GM18505 (cell line): ENCODE measurements at regions not wholly inside any gene's neighbourhood (a gene's known extent, or its start where the extent isn't known, plus 50 kb on each side); places are given as distances from the start of the nearest gene placed in this dataset.

Source experiments
- ATAC-seq: cut with Tn5 transposase; IDR thresholded peaks from one replicate; pipeline ENCODE4 v1.9.1; 2021; ENCODE audit not compliant: unreplicated experiment
- POLR2A ChIP-seq: IDR thresholded peaks from 4 replicates; pipeline ENCODE4 v1.6.1; 2011; ENCODE audit warnings: borderline replicate concordance; ENCODE audit not compliant: insufficient read depth, insufficient read length; ENCODE audit errors: extremely low read depth

DNA sequence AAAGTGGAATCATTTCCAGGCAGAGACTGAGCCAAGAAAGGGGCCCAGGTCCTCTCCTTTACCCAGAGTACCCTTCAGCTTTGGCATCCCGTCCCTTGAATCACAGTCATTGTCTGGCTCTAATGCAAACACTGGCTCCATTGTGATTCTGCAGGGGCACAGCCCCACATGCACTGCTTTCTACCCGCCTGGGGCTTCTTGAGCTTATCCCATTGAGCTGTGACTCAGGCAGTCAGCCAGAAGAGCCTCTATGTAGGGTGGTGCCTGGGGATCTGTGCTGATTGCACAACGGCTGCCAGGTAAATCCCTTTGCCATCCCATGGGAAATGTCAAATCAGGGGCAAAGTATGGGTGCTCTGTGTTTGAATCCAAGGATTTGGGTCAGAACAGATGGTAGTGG lies 88.9 kb downstream of the RASSF10 start:
- TF ChIP-seq POLR2A, result no peak
- no peak for ATAC-seq

DNA sequence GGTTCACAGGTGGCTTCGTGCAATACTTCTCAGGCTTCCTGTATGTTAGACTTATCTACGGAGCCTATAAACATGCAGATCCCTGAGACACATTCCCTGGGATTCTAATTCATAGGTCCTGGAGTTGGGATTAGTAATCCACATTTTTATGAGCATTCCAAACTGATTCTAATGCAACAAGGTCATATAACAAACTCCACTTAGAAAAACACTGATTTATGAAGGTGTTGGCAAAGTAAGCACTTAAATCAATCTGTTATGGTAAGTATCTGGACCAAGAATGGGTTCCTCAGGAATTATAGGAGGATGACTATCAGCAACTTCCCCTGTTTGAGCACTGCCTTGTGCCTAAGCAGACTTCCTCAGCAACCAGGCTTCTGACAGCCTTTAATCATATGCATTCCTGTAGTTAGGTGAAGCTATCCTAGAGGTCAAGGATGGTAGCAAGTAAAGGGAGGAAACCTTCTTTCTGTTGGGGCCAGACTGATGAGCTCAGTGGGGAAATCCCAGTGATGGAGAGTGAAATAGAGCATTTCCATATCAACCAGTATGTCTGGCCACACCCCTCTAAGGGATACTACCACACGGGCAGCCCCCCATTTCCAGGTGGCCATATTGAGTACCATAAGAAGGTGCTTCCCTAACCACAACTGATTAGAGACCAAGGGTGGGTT lies 89.6 kb downstream of the RASSF10 start:
- ATAC-seq, result no peak
- TF ChIP-seq POLR2A, result no peak

DNA sequence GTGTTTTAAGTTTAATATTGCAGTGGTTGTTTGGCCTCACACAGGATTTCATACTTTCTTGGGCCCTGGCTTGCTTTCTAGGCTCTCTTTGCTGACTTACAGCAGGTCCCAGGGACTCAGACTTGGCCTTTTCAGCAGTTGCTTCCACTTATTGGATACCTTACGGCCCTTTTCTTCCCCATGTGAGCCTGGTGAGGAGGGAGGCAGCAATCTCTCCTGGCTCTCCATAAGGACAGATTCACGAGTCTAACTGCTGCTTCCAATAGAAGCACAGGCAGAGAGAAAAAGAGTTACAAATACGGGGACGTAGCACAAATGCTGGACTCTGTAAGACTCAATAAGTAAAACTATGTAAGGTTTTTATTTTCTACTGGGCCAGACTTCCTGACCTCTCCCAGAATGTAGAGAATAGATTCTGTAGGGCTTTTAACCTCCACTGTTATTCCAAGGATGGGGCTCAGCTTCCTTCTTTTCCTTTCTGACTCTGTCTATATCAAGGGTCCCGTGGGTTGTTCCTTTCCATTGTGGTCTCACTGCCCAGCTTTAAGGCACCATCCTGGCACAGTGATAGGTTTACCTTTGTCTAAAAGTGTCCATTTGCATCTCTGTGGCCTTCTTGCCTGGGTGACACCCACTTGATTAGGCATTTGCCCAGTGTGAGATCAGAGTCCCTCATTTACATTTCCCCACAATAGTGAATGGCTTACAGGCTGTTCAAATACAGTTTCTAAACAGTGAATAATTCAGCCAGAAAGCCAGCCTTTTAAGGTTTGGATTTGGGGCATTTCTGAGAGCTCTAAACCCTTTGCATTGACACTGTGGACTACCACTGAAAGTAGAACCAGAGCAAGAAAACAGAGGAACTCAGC lies 92.8 kb downstream of the RASSF10 start:
- TF ChIP-seq POLR2A, result no peak
- no peak for ATAC-seq

DNA sequence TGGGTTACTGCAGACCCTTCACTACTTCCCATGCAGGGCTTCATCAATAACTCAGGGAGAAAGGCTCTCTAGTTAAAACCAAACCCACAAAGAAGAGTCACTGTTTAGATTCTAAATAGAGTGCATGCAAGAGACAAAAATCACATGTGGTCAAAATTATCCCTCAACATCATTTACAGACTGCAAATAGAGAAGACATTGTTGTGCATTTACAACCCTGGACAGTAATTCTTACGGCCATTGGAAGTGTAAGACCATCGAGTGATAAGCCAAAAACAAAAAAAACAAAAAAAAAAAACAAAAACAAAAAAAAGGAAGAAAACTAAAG lies 93.4 kb downstream of the RASSF10 start:
- TF ChIP-seq POLR2A, result no peak
- no peak for ATAC-seq

DNA sequence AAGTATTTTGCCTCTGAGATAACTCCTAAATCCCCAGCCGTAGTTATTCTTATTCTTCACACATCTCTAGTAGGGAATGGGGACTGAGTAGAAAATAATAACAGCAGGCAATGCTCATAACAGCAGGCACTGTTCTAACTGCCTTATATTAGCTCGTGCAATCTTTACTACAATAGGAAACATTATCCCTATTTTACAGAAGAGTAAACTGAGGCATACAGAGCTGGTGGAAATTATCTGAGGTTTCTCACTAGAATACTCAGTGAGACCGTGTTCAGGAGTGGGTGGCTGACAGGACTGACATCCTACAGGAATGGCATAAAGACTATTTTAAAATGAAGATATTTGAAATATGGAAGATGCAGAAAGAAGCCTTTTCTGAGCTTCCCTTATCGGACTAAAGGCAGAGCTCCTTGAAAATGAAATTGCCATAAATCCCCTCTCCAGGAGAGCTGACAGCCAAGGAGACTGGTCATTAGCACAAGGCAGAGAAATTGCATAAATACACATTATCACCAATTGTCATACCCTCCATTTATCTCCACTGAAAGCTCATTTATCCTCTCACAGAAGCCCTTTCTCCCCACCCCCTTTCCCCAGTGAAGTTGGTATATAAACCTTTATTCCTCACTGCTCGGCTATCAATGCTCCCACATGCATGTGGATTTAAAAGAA lies 93.9 kb downstream of the RASSF10 start:
- TF ChIP-seq POLR2A, result no peak
- ATAC-seq, result no peak

DNA sequence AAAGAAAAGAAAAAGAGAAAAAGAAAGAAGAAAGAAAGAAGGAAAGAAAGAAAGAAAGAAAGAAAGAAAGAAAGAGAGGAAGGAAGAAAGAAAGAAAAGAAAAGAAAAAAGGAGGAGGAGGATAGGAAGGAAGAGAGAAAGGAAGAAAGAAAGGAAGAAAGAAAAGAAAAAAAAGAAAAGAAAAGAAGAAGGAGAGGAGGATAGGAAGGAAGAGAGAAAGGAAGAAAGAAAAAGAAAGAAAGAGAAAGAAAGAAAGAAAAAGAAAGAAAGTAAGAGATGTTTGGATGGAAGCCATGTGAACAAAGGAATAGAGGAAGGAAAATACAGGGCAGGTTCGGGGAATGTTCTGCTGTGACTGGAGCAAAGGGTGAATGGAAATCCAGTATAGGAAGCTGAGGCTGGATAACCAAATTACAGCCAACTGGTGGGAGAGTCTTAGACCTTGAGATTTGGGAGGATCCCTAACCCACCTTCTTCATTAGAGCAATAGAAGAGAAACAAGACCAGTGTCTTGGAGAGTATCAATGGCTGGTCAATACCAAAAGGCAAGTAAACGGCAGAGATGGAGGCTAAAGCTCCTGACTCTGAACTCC lies 94.9 kb downstream of the RASSF10 start:
- ATAC-seq, result no peak
- no peak for TF ChIP-seq POLR2A

DNA sequence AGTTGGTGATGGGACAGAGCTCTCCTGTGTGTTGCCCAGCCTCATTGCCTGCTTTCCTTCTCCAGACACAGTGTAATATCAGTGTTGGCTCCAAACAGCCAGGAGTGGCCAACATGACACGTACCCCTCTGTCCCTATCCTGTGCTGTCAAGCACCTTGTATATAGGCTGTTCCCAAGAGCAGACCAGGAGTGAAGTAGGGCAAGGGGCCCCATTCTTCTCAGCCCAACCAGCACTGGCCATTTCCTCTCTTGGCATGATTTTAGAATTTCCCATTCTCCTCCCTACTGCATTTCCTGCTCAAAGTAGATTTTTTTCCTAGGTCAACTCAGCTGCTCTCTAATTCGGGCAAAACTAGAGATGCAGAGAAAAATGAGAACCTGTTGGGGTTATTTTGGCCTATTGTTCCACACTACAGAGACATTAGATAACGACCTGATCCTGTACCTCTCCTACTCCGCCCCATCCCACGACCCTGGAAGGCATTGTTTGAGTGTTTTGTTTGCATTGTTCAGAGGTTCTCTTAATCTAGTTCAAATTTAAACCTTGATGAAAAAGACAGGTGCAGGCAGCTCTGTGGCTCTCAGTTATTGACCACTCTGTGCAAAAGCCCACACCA lies 95.6 kb downstream of the RASSF10 start:
- ATAC-seq, result no peak
- no peak for TF ChIP-seq POLR2A

DNA sequence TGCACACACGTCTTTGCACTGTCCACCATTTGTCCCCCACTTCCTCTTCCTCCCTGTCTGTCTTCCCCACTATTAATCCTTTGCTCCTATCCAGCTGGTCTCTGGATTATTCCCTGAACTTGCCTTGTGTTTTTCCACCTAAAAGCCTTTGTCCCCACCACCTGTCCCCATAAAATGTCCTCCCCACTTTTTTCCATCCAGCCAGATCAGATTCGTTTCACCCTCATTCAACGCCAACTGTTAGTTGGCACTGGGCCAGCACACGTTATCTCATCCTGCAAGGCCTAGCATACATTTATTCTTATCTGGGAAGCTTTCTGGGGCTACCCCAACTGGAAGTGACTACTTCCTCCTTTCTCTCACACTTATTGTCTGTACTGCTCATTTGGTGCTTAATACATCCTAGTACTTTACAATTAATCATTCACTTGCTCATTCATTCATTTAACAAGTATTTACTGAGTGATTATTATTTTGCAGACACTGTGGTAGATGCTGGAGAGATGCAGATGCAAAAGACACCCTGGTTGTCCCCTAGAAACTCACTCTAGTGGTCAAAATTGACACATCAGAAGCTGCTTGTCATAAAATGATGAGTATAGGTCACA lies 96.2 kb downstream of the RASSF10 start:
- peak; percentile 60 for ATAC-seq
- TF ChIP-seq POLR2A, result no peak

DNA sequence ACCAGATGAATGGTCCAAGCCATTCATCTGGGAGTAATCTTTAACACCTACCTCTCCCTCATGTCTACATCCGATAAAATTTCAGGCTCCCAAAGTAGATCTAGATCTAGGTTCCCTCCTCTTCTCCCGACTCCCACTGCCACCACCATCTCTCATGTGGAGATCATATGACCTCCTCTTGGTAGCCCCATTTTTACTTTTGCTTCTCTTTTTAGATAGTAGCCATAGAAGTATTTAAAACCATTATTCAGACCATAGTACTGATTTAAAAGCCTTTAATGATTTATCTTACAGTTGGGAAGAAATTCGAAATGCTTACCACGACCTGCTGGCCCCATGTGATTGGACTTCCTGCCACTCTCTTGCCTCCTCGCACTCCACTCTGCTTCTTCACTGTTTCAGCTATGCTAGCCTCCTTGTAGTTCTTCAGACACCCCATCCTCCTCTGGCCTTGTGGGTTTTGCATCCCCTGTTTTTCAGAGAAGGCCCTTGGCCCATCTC lies 98.5 kb downstream of the RASSF10 start:
- no peak for TF ChIP-seq POLR2A
- no peak for ATAC-seq

DNA sequence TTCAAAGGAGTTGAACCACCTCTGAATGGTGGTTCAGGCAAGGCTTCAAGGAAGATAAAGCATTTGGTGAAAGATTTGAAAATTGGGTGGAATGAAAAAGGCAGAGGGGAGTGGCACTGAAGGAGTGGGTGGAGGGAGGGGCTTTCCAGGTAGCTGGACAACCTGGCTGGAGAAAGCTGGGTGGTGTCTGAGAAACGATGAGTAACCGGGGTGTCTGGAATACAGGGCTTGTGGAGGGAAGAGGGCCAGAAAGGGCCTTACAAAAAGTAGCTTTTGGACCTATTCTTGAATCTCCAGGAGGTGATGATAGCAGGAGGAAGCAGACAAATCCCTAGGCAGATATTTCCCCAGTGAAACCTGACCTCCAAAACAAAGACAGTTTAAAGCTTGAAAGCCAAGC lies 99.3 kb downstream of the RASSF10 start:
- no peak for ATAC-seq
- TF ChIP-seq POLR2A, result no peak

DNA sequence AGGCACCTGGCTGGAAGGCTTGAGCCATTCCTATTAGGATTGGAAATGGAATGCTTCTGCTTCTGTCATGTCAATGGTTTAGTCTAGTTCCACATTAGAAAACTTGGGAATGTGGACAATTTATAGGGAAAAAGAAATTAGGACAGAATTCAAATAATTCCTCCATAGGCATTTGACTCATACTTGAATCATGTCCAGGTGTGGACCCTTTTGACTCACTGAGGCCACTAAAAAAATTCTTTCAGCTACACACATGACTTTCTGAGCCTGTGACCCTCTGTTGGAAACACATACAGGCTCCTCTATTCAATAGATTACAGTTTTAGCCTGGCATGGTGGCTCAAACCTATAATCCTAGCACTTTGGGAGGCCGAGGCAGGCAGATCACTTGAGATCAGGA lies 100.5 kb downstream of the RASSF10 start:
- no peak for TF ChIP-seq POLR2A
- ATAC-seq, result no peak

DNA sequence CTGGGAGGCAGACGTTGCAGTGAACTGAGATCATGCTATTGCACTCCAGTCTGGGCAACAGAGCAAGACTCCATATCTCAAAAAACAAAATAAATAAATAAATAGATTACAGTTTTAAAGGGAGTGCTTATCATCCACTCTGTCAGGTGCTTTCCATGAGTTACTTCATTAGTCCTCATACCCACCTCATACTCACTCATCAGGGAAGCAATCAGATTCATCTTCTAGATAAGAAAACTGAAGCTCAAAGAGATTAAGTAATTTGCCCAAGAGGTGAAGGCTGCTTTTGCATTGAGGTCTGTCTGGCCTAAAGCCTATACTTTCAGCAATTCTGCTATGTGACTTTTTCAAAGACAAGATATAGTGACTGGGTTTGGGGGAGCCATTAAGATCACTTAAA lies 101.0 kb downstream of the RASSF10 start:
- no peak for TF ChIP-seq POLR2A
- no peak for ATAC-seq
